WERI-Rb-1 (cell line): ENCODE measurements at regions not wholly inside any gene's neighbourhood (a gene's known extent, or its start where the extent isn't known, plus 50 kb on each side); places are given as distances from the start of the nearest gene placed in this dataset.

Experiments
- DNase-seq: peaks from one replicate; pipeline ENCODE4 v3.0.0-alpha.2; 2020
- H3K27ac ChIP-seq: fragments of 250-450 bp; sonication (Bioruptor Pico); 2 replicates; pipeline ENCODE4 v1.5.1; 2020; ENCODE audit warnings: mild to moderate bottlenecking, moderate library complexity
- H3K27me3 ChIP-seq: fragments of 250-450 bp; sonication (Bioruptor Pico); 2 replicates; pipeline ENCODE4 v1.5.1; 2021; ENCODE audit warnings: mild to moderate bottlenecking, low read depth, moderate library complexity; ENCODE audit not compliant: insufficient read depth, severe bottlenecking
- H3K36me3 ChIP-seq: fragments of 250-450 bp; sonication (Bioruptor Pico); 2 replicates; pipeline ENCODE4 v1.5.1; 2020; ENCODE audit warnings: mild to moderate bottlenecking, moderate library complexity
- H3K4me3 ChIP-seq: 2 replicates; pipeline ENCODE4 v1.5.1; 2011; ENCODE audit warnings: low read depth, mild to moderate bottlenecking, control low read depth, low read length
- H3K9me3 ChIP-seq: fragments of 250-450 bp; sonication (Bioruptor Pico); 2 replicates; pipeline ENCODE4 v1.5.1; 2021; ENCODE audit warnings: mild to moderate bottlenecking, moderate library complexity; ENCODE audit not compliant: severe bottlenecking
- TF ChIP-seq, protein P1 (sequence below): IDR thresholded peaks from 2 replicates; pipeline ENCODE4 v1.5.1; 2011; ENCODE audit warnings: low read depth, mild to moderate bottlenecking, control low read depth, inconsistent platforms, low read length

DNA sequence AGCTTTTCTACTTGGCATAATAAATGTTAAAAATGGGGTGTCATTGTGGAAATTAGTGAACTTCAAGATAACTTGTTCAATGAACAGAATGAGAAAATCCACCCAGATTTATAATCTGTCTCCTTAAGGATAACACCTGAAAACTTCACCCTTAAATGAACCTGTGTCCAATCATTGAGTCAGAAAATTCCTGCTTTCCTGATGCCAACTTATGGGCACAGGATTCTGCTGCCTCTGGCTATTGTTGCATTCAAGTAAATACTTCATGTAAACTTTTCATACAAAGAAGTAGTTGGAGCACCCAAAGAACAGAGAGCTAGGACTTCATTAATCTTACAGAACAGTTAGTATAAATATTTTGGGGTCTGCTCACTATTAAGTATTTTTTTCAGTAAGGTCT, 98.9 kb upstream of the PLEKHA5 start:
- no peaks in the 10 kb centered on the region for H3K36me3 ChIP-seq
- no peak overlapping the region for H3K4me3 ChIP-seq
- no peak for DNase-seq
- no peaks in the 10 kb centered on the region for H3K27me3 ChIP-seq
- peaks cover 10% of the 10 kb centered on the region for H3K9me3 ChIP-seq
- H3K27ac ChIP-seq, result no peak overlapping the region
- TF ChIP-seq, protein P1, sequence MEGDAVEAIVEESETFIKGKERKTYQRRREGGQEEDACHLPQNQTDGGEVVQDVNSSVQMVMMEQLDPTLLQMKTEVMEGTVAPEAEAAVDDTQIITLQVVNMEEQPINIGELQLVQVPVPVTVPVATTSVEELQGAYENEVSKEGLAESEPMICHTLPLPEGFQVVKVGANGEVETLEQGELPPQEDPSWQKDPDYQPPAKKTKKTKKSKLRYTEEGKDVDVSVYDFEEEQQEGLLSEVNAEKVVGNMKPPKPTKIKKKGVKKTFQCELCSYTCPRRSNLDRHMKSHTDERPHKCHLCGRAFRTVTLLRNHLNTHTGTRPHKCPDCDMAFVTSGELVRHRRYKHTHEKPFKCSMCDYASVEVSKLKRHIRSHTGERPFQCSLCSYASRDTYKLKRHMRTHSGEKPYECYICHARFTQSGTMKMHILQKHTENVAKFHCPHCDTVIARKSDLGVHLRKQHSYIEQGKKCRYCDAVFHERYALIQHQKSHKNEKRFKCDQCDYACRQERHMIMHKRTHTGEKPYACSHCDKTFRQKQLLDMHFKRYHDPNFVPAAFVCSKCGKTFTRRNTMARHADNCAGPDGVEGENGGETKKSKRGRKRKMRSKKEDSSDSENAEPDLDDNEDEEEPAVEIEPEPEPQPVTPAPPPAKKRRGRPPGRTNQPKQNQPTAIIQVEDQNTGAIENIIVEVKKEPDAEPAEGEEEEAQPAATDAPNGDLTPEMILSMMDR, result no peak

DNA sequence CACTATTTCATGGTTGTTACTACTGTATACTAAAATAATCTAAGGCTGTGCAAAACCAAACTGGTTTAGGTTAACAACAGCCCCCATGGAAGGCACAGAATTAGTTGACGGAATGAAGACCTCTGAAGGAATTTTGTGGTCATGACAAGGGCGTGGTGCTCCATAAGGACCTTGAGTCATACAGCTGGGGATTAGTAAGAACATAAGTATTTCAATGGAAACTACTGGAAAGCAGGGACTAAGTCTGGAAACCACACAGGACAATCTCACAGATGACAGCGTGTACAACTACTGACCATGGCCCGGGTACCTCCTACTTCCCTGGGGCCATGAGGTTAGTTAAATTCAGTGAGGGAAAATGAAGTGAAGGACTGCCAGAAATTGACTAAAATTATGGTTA, 98.5 kb upstream of the PLEKHA5 start:
- Histone ChIP-seq H3K36me3 (no peaks in the 10 kb centered on the region), H3K27me3 (no peaks in the 10 kb centered on the region), H3K27ac (no peak overlapping the region), H3K4me3 (no peak overlapping the region), H3K9me3 (peaks cover 10% of the 10 kb centered on the region)
- DNase-seq, result no peak
- TF ChIP-seq, protein P1, result no peak

DNA sequence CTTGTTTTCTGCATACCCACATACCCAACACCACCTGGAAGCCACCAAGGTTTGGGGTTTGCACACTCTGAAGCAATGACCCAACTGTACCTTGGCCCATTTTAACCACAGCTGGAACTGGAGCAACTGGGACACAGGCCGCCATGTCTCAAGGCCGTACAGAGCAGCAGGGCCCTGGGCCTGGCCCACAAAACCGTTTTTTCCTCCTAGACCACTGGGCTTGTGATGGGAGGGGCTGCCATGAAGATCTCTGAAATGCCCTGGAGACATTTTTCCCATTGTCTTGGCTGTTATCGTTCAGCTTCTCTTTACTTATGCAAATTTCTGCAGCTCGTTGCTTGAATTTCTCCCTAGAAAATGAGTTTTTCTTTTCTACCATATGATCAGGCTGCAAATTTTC, 96.7 kb upstream of the PLEKHA5 start:
- TF ChIP-seq, protein P1, result no peak
- no peaks in the 10 kb centered on the region for H3K36me3 ChIP-seq
- no peak overlapping the region for H3K4me3 ChIP-seq
- H3K27ac ChIP-seq, result no peak overlapping the region
- no peak for DNase-seq
- H3K27me3 ChIP-seq, result no peaks in the 10 kb centered on the region
- peaks cover 10% of the 10 kb centered on the region for H3K9me3 ChIP-seq

DNA sequence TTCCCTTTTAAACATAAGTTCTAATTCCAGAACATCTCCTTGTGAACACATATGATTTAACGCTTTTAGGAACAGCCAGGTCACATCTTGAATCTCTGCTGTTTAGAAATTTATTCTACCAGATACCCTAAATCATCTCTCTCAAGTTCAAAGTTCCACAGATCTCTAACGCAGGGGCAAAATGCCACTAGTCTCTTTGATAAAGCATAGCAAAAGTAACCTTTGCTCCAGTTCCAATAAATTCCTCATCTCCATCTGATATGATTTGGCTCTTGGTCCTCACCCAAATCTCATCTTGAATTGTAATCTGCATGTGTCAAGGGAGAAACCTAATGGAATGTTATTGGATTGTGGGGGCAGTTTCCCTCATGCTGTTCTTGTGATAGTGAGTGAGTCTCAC, 96.3 kb upstream of the PLEKHA5 start:
- TF ChIP-seq, protein P1, result no peak

DNA sequence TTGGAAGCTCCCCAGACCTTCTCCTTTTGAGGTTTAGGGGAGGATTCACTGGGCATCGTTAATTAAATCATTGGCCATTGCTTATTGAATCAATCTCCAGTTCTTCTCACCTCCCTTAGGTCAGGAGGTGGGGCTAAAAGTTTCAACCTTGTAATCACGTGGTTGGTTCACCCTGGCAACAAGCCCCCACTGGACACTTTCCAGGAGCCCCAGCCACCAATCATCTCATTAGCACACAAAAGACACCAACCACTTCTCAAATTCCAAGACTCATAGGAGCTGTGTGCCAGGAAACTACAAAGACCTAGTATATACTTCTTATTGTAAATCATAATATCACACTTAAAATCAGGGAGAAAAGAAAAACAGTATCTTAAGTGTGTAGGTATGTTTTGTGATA, 94.6 kb upstream of the PLEKHA5 start:
- Histone ChIP-seq H3K4me3 (no peak overlapping the region), H3K9me3 (peaks cover 10% of the 10 kb centered on the region), H3K27me3 (no peaks in the 10 kb centered on the region), H3K36me3 (no peaks in the 10 kb centered on the region), H3K27ac (no peak overlapping the region)
- TF ChIP-seq, protein P1, result no peak
- DNase-seq, result no peak

More for the DNA sequence above, 96.3 kb upstream of the PLEKHA5 start:
- H3K9me3 ChIP-seq, result peaks cover 10% of the 10 kb centered on the region
- no peaks in the 10 kb centered on the region for H3K36me3 ChIP-seq
- no peak overlapping the region for H3K4me3 ChIP-seq
- no peaks in the 10 kb centered on the region for H3K27me3 ChIP-seq
- no peak overlapping the region for H3K27ac ChIP-seq
- DNase-seq, result no peak

DNA sequence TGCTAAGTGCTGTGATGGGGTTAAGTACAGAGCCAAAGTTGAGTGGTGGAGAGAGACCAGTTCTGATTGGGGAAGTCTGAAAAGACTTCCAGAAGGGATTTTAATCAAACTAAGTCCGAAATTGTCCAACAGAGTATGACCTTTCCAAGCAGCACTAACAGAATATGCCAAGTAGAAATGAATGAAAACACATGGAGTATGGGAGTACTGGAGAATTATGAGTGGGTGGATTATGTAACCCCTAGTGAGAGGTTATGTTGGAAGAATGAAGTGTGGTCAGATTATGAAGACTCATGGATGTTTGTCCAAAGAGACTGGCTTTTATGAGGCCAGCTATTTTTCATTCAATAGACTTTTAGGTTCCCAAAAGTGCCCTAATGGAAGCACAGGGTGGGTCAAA, 94.0 kb upstream of the PLEKHA5 start:
- Histone ChIP-seq H3K27me3 (no peaks in the 10 kb centered on the region), H3K4me3 (no peak overlapping the region), H3K27ac (no peak overlapping the region), H3K9me3 (peaks cover 10% of the 10 kb centered on the region), H3K36me3 (no peaks in the 10 kb centered on the region)
- DNase-seq, result no peak
- TF ChIP-seq, protein P1, result no peak
